Endodermal cell (in vitro differentiated cells): ENCODE measurements at regions not wholly inside any gene's neighbourhood (a gene's known extent, or its start where the extent isn't known, plus 50 kb on each side); places are given as distances from the start of the nearest gene placed in this dataset.

Experiments
- DNase-seq: peaks from one replicate; pipeline ENCODE4 v3.0.0-alpha.2; 2017
- H3K27ac ChIP-seq: 2 replicates; pipeline ENCODE4 v1.5.1; 2013; ENCODE audit warnings: mild to moderate bottlenecking, low read depth, low read length, moderate library complexity
- H3K27me3 ChIP-seq: 2 replicates; pipeline ENCODE4 v1.6.1; 2013; ENCODE audit warnings: mild to moderate bottlenecking, low read length, moderate library complexity; ENCODE audit not compliant: insufficient read depth, control insufficient read depth, poor library complexity, severe bottlenecking
- H3K36me3 ChIP-seq: 2 replicates; pipeline ENCODE4 v1.7.0; 2013; ENCODE audit warnings: mild to moderate bottlenecking, low read length, moderate library complexity; ENCODE audit not compliant: control insufficient read depth, insufficient read depth
- H3K4me1 ChIP-seq: one replicate; pipeline ENCODE4 v1.7.0; 2013; ENCODE audit warnings: low read length; ENCODE audit not compliant: control insufficient read depth, insufficient read depth
- H3K4me3 ChIP-seq: 2 replicates; pipeline ENCODE4 v1.5.1; 2013; ENCODE audit warnings: mild to moderate bottlenecking, low read length, moderate library complexity
- H3K9ac ChIP-seq: 2 replicates; pipeline ENCODE4 v1.6.1; 2013; ENCODE audit warnings: mild to moderate bottlenecking, low read length, moderate library complexity; ENCODE audit not compliant: poor library complexity, severe bottlenecking; ENCODE audit errors: extremely low read depth
- H3K9me3 ChIP-seq: 2 replicates; pipeline ENCODE4 v1.6.1; 2013; ENCODE audit warnings: mild to moderate bottlenecking, low read length, moderate library complexity; ENCODE audit not compliant: control insufficient read depth
- H3K27ac Mint-ChIP-seq: 2 replicates; pipeline ENCODE4 v1.8.0; 2020; ENCODE audit warnings: mixed read lengths
- H3K27me3 Mint-ChIP-seq: 2 replicates; pipeline ENCODE4 v1.8.0; 2021; ENCODE audit warnings: mild to moderate bottlenecking, mixed read lengths; ENCODE audit not compliant: insufficient read depth
- H3K36me3 Mint-ChIP-seq: 2 replicates; pipeline ENCODE4 v1.8.0; 2020; ENCODE audit warnings: low read depth, mixed read lengths
- H3K4me1 Mint-ChIP-seq: 2 replicates; pipeline ENCODE4 v1.8.0; 2020; ENCODE audit warnings: mixed read lengths
- H3K4me3 Mint-ChIP-seq: 2 replicates; pipeline ENCODE4 v1.8.0; 2020; ENCODE audit warnings: mild to moderate bottlenecking, moderate library complexity, mixed read lengths
- H3K9me3 Mint-ChIP-seq: 2 replicates; pipeline ENCODE4 v1.8.0; 2020; ENCODE audit warnings: mild to moderate bottlenecking, mixed read lengths
- WGBS, 2 experiments: methylation state at CpG; one replicate each; pipeline versions ENCODE4 v1.1.5 to v1.1.7; 2013; ENCODE audit warnings: missing lambda C conversion rate in 2 of 2, mixed read lengths in 1 of 2; ENCODE audit not compliant: insufficient coverage in 1 of 2, insufficient read length in 1 of 2; 5-methylcytosine and 5-hydroxymethylcytosine counted together
- TF ChIP-seq, protein P1 (sequence below): fragments of 200-600 bp; sonication (generic); conservative IDR thresholded peaks from 2 replicates; pipeline ENCODE4 v1.5.0; 2021; ENCODE audit warnings: antibody characterized with exemption, mild to moderate bottlenecking

DNA sequence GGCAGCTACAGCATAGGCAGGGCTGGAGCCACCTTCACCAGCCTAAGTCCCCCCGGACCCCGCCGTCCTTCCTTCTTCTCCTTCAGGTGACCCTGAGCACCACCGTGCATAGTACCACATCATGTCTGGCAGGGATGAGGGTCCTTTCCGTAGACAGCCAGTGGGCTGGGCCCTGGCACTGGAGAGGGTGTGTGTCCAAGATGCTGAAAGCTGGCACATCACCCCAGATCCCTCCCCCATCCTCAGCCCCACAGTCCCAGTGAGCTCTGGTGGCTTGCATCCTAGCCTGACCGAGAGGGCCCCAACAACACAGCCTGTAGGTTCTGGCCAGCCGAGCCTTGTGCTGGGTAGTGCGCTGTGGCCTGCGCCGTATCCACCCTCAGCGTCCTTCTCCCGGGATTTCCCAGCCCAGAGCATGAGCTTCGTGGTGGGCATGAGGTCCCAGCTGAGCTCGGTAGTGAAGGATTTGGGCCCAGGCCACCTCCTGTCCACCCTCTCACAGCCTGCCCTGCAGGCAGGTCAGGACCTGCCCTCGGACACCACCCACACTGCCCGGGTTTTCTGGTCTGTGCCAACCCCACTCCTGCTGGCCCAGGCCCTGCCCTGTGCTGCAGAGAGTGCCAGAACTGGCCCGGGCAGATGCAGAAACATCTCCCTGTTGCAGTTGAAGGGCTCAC lies 1124.3 kb downstream of the BRD1 start:
- no peak for DNase-seq
- WGBS, 2 experiments: 95 to 100% methylated on average over 7 to 17 of the region's 17 CpGs
- H3K4me3 Mint-ChIP-seq: no peak overlapping the region

DNA sequence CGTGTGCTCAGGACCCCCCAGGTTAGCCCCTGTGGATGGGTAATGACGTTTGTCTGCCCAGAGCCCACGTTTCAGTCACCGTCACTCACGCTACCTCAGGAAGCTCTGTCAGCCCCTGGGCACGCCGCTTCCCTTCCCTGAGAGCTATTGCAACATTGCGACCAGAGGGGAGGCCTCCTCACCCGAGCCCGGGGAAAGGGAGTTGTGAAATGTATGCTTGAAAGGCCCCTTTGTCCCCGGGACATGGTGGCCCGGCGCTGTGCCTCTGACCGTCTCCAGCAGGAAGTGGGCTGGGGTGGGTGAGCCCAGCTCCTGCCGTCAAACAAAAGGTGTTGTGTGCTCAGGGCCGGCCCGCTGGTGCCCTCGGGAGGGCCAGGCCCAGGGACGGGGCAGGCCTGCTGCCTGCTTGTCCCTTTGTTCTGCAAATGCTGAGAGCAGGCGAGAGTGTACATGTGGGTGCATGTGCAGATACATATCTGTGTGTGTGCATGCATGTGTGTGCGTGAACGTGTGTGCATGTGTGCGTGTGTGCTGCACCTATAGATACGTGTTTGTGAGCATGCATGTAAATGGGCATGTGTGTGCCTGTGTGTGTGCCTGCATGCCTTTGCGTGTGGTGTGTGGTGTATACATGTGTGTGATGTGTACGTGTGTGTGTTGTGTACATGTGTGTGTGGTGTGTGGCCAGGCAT lies 1125.0 kb downstream of the BRD1 start:
- Histone ChIP-seq H3K4me1 (no peaks in the 10 kb centered on the region), H3K27ac (peak overlapping the region; percentile 76)

More for the DNA sequence above, 1124.3 kb downstream of the BRD1 start:
- TF ChIP-seq, protein P1, sequence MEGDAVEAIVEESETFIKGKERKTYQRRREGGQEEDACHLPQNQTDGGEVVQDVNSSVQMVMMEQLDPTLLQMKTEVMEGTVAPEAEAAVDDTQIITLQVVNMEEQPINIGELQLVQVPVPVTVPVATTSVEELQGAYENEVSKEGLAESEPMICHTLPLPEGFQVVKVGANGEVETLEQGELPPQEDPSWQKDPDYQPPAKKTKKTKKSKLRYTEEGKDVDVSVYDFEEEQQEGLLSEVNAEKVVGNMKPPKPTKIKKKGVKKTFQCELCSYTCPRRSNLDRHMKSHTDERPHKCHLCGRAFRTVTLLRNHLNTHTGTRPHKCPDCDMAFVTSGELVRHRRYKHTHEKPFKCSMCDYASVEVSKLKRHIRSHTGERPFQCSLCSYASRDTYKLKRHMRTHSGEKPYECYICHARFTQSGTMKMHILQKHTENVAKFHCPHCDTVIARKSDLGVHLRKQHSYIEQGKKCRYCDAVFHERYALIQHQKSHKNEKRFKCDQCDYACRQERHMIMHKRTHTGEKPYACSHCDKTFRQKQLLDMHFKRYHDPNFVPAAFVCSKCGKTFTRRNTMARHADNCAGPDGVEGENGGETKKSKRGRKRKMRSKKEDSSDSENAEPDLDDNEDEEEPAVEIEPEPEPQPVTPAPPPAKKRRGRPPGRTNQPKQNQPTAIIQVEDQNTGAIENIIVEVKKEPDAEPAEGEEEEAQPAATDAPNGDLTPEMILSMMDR: no peak
- Histone ChIP-seq H3K4me3 (no peak overlapping the region), H3K4me1 (no peaks in the 10 kb centered on the region), H3K9ac (no peak overlapping the region), H3K27me3 (no peaks in the 10 kb centered on the region), H3K27ac (peak overlapping the region; percentile 76), H3K9me3 (no peaks in the 10 kb centered on the region), H3K36me3 (no peaks in the 10 kb centered on the region)
- H3K27me3 Mint-ChIP-seq: no peaks in the 10 kb centered on the region
- H3K36me3 Mint-ChIP-seq: no peaks in the 10 kb centered on the region
- H3K9me3 Mint-ChIP-seq: no peaks in the 10 kb centered on the region
- H3K4me1 Mint-ChIP-seq: peaks cover 15% of the 10 kb centered on the region
- H3K27ac Mint-ChIP-seq: no peak overlapping the region

DNA sequence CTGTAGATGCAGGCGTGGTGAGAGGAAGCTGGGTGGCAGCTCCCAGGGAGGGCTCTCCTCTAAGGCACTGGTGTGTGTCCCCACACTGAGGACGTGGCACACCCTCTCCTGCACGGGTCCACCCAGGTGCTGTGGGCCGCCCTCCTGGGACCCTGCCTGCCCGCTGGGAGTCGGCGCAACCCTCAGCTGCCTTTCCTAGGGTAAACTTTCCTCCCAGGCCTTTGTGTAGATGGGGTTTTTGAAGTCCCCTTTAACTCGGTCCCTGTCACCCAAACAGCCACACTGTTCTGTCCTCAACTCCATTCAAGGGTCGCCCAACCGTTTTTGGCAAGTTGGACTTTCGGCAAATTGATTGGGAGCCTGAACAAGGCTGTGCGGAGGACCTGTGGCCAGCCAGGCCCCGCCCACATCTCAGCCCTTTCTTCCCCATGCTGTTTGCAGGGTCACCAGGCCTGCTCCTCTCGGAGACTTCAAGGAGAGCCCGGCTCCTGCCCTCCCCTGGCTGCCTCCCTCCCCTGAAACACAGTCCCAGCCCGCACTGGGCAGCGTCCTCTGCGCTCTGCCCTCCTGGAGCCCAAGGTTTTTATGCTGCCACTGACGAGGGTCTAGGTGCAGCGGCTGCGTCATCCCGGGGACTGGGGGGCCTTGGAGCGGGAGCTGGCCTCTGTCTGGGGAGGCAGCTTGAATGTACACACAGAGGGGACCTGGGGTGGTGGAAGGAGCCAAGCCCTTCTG lies 1126.2 kb downstream of the BRD1 start:
- Mint-ChIP-seq H3K27me3 (no peaks in the 10 kb centered on the region), H3K36me3 (no peaks in the 10 kb centered on the region), H3K4me1 (peaks cover 15% of the 10 kb centered on the region), H3K9me3 (no peaks in the 10 kb centered on the region), H3K27ac (peak overlapping the region; percentile 88), H3K4me3 (no peak overlapping the region)
- Histone ChIP-seq H3K4me3 (no peak overlapping the region), H3K9ac (no peak overlapping the region), H3K9me3 (no peaks in the 10 kb centered on the region), H3K27ac (no peak overlapping the region), H3K27me3 (no peaks in the 10 kb centered on the region), H3K4me1 (no peaks in the 10 kb centered on the region), H3K36me3 (no peaks in the 10 kb centered on the region)
- no peak for DNase-seq
- 94 to 99% methylated on average over 14 to 23 of the region's 23 CpGs for WGBS, 2 experiments
- TF ChIP-seq, protein P1: no peak

More for the DNA sequence above, 1125.0 kb downstream of the BRD1 start:
- no peaks in the 10 kb centered on the region for H3K27me3 ChIP-seq
- TF ChIP-seq, protein P1: no peak
- H3K4me1 Mint-ChIP-seq: peaks cover 15% of the 10 kb centered on the region
- DNase-seq: peak; percentile 60
- no peak overlapping the region for H3K4me3 Mint-ChIP-seq
- H3K9me3 ChIP-seq: no peaks in the 10 kb centered on the region
- H3K9me3 Mint-ChIP-seq: no peaks in the 10 kb centered on the region
- peak overlapping the region; percentile 88 for H3K27ac Mint-ChIP-seq
- no peaks in the 10 kb centered on the region for H3K27me3 Mint-ChIP-seq
- no peak overlapping the region for H3K9ac ChIP-seq
- no peaks in the 10 kb centered on the region for H3K36me3 Mint-ChIP-seq
- H3K4me3 ChIP-seq: no peak overlapping the region
- H3K36me3 ChIP-seq: no peaks in the 10 kb centered on the region
- 80 to 83% methylated on average over 7 to 26 of the region's 26 CpGs for WGBS, 2 experiments
